AG10803 (cell line): ENCODE measurements at regions not wholly inside any gene's neighbourhood (a gene's known extent, or its start where the extent isn't known, plus 50 kb on each side); places are given as distances from the start of the nearest gene placed in this dataset.

ENCODE experiments used
- DNase-seq: peaks from one replicate; pipeline ENCODE4 v3.0.0; 2010; ENCODE audit warnings: low read depth
- H3K4me3 ChIP-seq: 2 replicates; pipeline ENCODE4 v1.5.1; 2011; ENCODE audit warnings: mild to moderate bottlenecking, low read length, control low read depth
- TF ChIP-seq, protein P1 (sequence below): conservative IDR thresholded peaks from 2 replicates; pipeline ENCODE4 v1.5.1; 2011; ENCODE audit warnings: mild to moderate bottlenecking, low read length, control low read depth, inconsistent platforms

GRCh38 chr7:21135437-21135836, 292.4 kb upstream of the SP4 start:
- DNase-seq, result no peak
- no peak overlapping the region for H3K4me3 ChIP-seq
- TF ChIP-seq, protein P1, sequence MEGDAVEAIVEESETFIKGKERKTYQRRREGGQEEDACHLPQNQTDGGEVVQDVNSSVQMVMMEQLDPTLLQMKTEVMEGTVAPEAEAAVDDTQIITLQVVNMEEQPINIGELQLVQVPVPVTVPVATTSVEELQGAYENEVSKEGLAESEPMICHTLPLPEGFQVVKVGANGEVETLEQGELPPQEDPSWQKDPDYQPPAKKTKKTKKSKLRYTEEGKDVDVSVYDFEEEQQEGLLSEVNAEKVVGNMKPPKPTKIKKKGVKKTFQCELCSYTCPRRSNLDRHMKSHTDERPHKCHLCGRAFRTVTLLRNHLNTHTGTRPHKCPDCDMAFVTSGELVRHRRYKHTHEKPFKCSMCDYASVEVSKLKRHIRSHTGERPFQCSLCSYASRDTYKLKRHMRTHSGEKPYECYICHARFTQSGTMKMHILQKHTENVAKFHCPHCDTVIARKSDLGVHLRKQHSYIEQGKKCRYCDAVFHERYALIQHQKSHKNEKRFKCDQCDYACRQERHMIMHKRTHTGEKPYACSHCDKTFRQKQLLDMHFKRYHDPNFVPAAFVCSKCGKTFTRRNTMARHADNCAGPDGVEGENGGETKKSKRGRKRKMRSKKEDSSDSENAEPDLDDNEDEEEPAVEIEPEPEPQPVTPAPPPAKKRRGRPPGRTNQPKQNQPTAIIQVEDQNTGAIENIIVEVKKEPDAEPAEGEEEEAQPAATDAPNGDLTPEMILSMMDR, result no peak

DNA sequence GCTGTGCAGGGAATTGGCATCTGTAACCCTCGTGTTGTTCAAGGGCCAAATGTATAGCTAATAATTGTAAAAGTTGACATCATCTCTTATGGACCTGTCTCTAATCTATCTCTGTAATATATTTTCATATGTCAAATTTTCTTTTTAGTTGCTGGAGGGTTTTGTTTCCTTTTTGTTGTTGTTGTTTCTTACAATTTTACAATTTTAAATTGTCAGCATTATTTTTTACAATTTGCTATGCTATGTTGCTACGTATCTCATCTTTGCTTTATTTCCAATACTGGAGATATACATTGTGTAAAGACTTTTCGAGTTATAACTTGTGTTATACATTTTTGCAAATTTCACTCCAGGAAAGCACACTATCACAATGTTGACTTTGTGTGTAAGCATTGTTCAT, 290.2 kb upstream of the SP4 start:
- no peak for DNase-seq

GRCh38 chr7:21140622-21141021, 287.3 kb upstream of the SP4 start:
- H3K4me3 ChIP-seq, result no peak overlapping the region
- TF ChIP-seq, protein P1, result no peak
- DNase-seq, result no peak

More for the DNA sequence above, 290.2 kb upstream of the SP4 start:
- H3K4me3 ChIP-seq, result no peak overlapping the region
- TF ChIP-seq, protein P1, result no peak

GRCh38 chr7:21141476-21141875, 286.4 kb upstream of the SP4 start:
- H3K4me3 ChIP-seq, result no peak overlapping the region
- DNase-seq, result no peak
- TF ChIP-seq, protein P1, result no peak

- no peak for DNase-seq
- H3K4me3 ChIP-seq, result no peak overlapping the region
- TF ChIP-seq, protein P1, result no peak
Observed at GRCh38 chr7:21142081-21142480, 285.8 kb upstream of the SP4 start.

- TF ChIP-seq, protein P1, result no peak
- no peak for DNase-seq
- H3K4me3 ChIP-seq, result no peak overlapping the region
Observed at GRCh38 chr7:21146642-21147423, 281.1 kb upstream of the SP4 start.

- H3K4me3 ChIP-seq, result no peak overlapping the region
- TF ChIP-seq, protein P1, result no peak
- DNase-seq, result no peak
Observed at GRCh38 chr7:21149809-21150208, 278.1 kb upstream of the SP4 start.
